Parathyroid adenoma (tissue), 2 donors: ENCODE measurements at regions not wholly inside any gene's neighbourhood (a gene's known extent, or its start where the extent isn't known, plus 50 kb on each side); places are given as distances from the start of the nearest gene placed in this dataset.

Source experiments
- H2AFZ ChIP-seq: fragments of 300-600 bp; sonication (generic); one replicate; pipeline ENCODE4 v1.7.0; 2017; ENCODE audit warnings: antibody characterized with exemption, mild to moderate bottlenecking
- H3K27ac ChIP-seq: fragments of 300-600 bp; sonication (generic); one replicate; pipeline ENCODE4 v1.7.0; 2017
- H3K27me3 ChIP-seq: fragments of 300-600 bp; sonication (generic); one replicate; pipeline ENCODE4 v1.7.0; 2017; ENCODE audit warnings: low read length; ENCODE audit not compliant: control insufficient read depth, insufficient read depth
- H3K36me3 ChIP-seq: fragments of 300-600 bp; sonication (generic); one replicate; pipeline ENCODE4 v1.7.0; 2017; ENCODE audit warnings: low read length; ENCODE audit not compliant: control insufficient read depth, insufficient read depth
- H3K4me1 ChIP-seq: fragments of 300-600 bp; sonication (generic); one replicate; pipeline ENCODE4 v1.7.0; 2017; ENCODE audit warnings: control low read depth
- H3K4me2 ChIP-seq: fragments of 300-600 bp; sonication (generic); one replicate; pipeline ENCODE4 v1.7.0; 2017; ENCODE audit warnings: low read length
- H3K4me3 ChIP-seq: fragments of 300-600 bp; sonication (generic); one replicate; pipeline ENCODE4 v1.7.0; 2017; ENCODE audit warnings: low read depth, low read length
- H3K79me2 ChIP-seq: fragments of 300-600 bp; sonication (generic); one replicate; pipeline ENCODE4 v1.7.0; 2017; ENCODE audit warnings: control low read depth
- H3K9ac ChIP-seq: fragments of 300-600 bp; sonication (generic); one replicate; pipeline ENCODE4 v1.7.0; 2017; ENCODE audit warnings: mild to moderate bottlenecking
- H3K9me3 ChIP-seq: fragments of 300-600 bp; sonication (generic); one replicate; pipeline ENCODE4 v1.7.0; 2017; ENCODE audit warnings: low read length; ENCODE audit not compliant: control insufficient read depth
- TF ChIP-seq, protein P1 (sequence below): fragments of 300-600 bp; sonication (generic); IDR thresholded peaks from one replicate; pipeline ENCODE4 v1.7.0; 2017; ENCODE audit warnings: antibody characterized with exemption, mild to moderate bottlenecking
- donor health status: primary hyperparathyroidism.

DNA sequence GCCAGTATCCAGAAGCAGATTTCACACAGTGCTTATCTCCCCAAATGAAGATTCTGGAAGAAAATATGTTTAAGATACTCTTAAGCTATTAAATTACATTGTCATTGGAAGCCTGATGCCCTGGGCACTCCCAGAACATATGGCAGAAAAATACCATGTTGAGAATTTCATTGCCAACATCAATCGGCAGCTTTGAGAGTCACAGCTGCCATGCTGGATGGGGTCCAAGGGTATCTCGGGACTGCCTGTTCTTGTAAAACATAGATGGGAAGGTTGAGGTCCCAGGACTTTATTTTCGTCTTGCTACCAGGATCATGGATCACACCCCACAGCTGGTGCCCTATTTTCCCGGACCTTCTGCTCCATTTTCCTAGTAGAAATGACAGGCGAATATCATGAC is 632.5 kb downstream of the SUCLG1 start:
- Histone ChIP-seq H3K4me2 (no peak overlapping the region), H3K27ac (no peak overlapping the region), H3K36me3 (no peaks in the 10 kb centered on the region), H3K27me3 (no peaks in the 10 kb centered on the region), H3K4me1 (no peaks in the 10 kb centered on the region), H3K79me2 (no peaks in the 10 kb centered on the region), H3K9ac (no peak overlapping the region), H3K4me3 (no peak overlapping the region), H3K9me3 (no peaks in the 10 kb centered on the region), H2AFZ (no peak overlapping the region)
- TF ChIP-seq, protein P1, sequence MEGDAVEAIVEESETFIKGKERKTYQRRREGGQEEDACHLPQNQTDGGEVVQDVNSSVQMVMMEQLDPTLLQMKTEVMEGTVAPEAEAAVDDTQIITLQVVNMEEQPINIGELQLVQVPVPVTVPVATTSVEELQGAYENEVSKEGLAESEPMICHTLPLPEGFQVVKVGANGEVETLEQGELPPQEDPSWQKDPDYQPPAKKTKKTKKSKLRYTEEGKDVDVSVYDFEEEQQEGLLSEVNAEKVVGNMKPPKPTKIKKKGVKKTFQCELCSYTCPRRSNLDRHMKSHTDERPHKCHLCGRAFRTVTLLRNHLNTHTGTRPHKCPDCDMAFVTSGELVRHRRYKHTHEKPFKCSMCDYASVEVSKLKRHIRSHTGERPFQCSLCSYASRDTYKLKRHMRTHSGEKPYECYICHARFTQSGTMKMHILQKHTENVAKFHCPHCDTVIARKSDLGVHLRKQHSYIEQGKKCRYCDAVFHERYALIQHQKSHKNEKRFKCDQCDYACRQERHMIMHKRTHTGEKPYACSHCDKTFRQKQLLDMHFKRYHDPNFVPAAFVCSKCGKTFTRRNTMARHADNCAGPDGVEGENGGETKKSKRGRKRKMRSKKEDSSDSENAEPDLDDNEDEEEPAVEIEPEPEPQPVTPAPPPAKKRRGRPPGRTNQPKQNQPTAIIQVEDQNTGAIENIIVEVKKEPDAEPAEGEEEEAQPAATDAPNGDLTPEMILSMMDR, result no peak

DNA sequence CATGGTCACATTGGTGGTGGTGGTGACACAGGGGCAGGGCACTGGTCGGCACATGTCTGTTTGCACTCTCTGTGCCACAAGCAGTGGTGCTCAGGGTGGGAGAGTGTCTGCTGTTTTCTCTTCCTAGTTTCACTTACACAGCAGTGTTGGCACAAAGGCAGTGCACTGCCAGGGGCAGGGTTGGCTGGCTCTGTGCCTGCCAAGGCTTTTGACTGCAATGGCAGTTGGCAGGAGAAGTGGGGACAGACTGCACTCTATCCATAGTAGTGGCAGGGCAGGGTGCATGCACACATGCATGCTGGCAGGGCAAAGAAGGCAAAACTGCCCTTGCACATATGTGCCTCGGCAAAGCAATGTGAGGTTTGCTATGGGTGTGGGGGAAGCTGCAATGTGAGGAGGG is 635.9 kb downstream of the SUCLG1 start:
- no peak overlapping the region for H2AFZ ChIP-seq
- no peak overlapping the region for H3K4me2 ChIP-seq
- H3K4me3 ChIP-seq, result no peak overlapping the region
- H3K27ac ChIP-seq, result no peak overlapping the region
- H3K4me1 ChIP-seq, result no peaks in the 10 kb centered on the region
- no peaks in the 10 kb centered on the region for H3K79me2 ChIP-seq
- no peak overlapping the region for H3K9ac ChIP-seq
- TF ChIP-seq, protein P1, result no peak
- no peaks in the 10 kb centered on the region for H3K9me3 ChIP-seq
- no peaks in the 10 kb centered on the region for H3K27me3 ChIP-seq
- H3K36me3 ChIP-seq, result no peaks in the 10 kb centered on the region

DNA sequence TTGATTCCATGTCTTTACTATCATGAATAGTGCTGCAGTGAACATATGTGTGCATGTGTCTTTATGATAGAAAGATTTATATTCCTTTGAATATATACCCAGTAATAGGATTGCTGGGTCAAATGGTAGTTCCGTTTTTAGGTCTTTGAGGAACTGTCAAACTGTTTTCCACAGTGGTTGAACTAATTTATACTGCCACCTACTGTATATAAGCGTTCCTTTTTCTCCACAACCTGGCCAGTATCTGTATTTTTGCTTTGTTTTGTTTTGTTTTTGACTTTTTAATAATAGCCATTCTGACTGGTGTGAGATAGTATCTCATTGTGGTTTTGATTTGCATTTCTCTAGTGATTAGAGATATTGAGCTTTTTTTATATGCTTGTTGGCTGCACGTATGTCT is 641.6 kb downstream of the SUCLG1 start:
- no peaks in the 10 kb centered on the region for H3K27me3 ChIP-seq
- H3K9ac ChIP-seq, result no peak overlapping the region
- H3K36me3 ChIP-seq, result no peaks in the 10 kb centered on the region
- H3K27ac ChIP-seq, result no peak overlapping the region
- no peak overlapping the region for H3K4me3 ChIP-seq
- TF ChIP-seq, protein P1, result no peak
- H3K4me1 ChIP-seq, result no peaks in the 10 kb centered on the region
- H3K4me2 ChIP-seq, result no peak overlapping the region
- no peaks in the 10 kb centered on the region for H3K9me3 ChIP-seq
- no peaks in the 10 kb centered on the region for H3K79me2 ChIP-seq
- no peak overlapping the region for H2AFZ ChIP-seq

DNA sequence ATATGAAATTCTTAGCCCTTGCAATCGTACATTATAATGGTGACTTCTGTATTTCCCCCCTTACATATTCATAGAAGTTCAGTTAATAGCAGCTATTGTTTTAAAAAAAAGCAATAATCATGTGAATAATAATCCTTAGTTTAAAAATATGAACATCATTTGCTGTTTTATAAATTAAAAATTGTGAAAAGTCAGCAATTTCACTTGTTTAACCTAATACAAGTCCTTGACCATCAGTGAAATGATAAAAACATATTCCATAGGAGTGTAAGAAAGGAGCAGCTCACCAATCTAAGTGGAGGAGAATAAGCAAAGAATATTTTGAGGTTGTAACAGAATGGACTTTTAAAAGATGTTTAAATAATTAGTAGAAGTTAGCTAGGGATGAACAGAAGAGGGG is 650.2 kb downstream of the SUCLG1 start:
- H3K36me3 ChIP-seq, result no peaks in the 10 kb centered on the region
- H3K9me3 ChIP-seq, result no peaks in the 10 kb centered on the region
- no peak overlapping the region for H3K27ac ChIP-seq
- H2AFZ ChIP-seq, result no peak overlapping the region
- TF ChIP-seq, protein P1, result no peak
- H3K4me3 ChIP-seq, result no peak overlapping the region
- no peak overlapping the region for H3K4me2 ChIP-seq
- no peak overlapping the region for H3K9ac ChIP-seq
- H3K27me3 ChIP-seq, result no peaks in the 10 kb centered on the region
- H3K4me1 ChIP-seq, result no peaks in the 10 kb centered on the region
- no peaks in the 10 kb centered on the region for H3K79me2 ChIP-seq

DNA sequence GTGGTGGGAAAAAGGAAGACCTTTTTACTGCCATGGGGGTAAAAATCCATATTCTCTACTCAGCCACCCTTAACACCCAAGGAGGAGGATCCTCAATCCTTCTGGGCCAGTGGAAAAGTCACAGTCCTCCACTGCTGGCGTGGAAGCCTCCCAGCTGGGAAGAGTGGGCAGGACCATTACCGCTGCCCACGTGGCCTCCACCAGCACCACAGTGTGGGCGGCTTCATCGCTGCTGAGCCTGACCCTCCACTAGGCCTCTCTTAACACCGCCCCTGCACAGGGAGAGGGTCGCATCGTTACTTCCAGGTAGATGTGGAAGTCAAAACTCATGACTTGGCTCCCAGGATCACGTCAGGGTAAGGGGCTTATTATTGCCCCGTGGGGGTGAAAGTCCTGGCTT is 656.5 kb downstream of the SUCLG1 start:
- H3K4me3 ChIP-seq, result no peak overlapping the region
- TF ChIP-seq, protein P1, result no peak

More for the DNA sequence above, 656.5 kb downstream of the SUCLG1 start:
- Histone ChIP-seq H3K4me1 (no peaks in the 10 kb centered on the region), H2AFZ (no peak overlapping the region), H3K79me2 (no peaks in the 10 kb centered on the region), H3K9ac (no peak overlapping the region), H3K36me3 (no peaks in the 10 kb centered on the region), H3K9me3 (no peaks in the 10 kb centered on the region), H3K4me2 (no peak overlapping the region), H3K27me3 (no peaks in the 10 kb centered on the region), H3K27ac (no peak overlapping the region)
